GM12874 (cell line): ENCODE measurements at regions not wholly inside any gene's neighbourhood (a gene's known extent, or its start where the extent isn't known, plus 50 kb on each side); places are given as distances from the start of the nearest gene placed in this dataset.

Source experiments
- TF ChIP-seq, protein P1 (sequence below): IDR thresholded peaks from 2 replicates; pipeline ENCODE4 v1.5.1; 2011; ENCODE audit warnings: low read depth, mild to moderate bottlenecking, control low read depth, low read length, moderate library complexity; ENCODE audit not compliant: insufficient read depth

DNA sequence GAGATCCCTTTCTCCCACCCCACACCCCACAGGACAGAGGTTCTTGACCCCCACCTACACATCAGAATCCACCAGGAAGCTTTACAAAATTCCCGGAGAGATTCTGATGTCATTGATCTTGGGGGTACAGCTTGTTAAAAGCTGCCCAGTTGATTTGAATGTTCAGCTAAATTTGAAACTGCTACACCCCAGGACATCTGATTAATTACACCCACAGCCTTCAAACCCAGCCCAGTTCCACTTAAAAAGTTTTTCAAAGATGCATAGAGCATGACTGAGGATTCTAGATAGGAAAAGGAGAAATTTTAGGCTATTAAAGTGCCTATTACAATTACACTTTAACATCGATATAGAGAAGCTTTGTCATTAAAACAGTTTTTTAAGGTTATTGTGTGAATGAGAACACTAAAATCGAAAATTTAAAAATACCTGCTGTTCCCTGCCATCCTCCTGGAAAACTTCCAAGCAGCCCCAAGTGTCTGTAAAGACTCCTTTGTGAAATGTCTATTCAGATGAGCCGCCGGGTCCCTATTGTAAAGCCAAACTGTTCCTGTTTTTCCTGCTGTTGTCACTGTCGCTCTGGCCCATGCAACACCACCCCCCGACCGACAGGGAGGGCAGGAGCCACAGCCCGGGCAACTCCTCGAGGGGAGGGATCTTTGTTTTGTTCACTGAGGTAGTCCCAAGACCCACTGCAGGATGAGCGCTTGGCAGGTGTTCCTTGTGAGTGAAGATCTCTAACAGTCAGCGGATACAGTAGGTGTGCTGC is 132.5 kb upstream of the PHACTR3 start:
- TF ChIP-seq, protein P1, sequence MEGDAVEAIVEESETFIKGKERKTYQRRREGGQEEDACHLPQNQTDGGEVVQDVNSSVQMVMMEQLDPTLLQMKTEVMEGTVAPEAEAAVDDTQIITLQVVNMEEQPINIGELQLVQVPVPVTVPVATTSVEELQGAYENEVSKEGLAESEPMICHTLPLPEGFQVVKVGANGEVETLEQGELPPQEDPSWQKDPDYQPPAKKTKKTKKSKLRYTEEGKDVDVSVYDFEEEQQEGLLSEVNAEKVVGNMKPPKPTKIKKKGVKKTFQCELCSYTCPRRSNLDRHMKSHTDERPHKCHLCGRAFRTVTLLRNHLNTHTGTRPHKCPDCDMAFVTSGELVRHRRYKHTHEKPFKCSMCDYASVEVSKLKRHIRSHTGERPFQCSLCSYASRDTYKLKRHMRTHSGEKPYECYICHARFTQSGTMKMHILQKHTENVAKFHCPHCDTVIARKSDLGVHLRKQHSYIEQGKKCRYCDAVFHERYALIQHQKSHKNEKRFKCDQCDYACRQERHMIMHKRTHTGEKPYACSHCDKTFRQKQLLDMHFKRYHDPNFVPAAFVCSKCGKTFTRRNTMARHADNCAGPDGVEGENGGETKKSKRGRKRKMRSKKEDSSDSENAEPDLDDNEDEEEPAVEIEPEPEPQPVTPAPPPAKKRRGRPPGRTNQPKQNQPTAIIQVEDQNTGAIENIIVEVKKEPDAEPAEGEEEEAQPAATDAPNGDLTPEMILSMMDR = no peak

DNA sequence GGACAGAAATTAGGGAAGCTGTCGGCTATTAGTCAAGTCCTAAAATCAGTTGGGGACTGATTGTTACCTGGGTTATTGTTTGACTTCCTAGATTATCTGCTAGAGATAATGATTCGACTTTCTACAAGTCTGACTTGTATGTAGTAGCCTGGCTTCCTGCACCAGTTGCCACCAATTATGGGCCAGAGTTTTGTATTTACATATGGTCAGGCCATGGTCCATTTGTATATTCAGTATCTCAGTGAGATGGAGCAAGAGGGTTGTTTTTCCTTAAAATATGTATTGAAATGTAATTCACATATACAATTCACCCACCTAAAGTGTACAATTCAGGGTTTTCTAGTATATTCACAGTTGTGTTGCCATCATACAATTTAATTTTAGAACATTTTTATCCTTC is 130.6 kb upstream of the PHACTR3 start:
- TF ChIP-seq, protein P1 = no peak

DNA sequence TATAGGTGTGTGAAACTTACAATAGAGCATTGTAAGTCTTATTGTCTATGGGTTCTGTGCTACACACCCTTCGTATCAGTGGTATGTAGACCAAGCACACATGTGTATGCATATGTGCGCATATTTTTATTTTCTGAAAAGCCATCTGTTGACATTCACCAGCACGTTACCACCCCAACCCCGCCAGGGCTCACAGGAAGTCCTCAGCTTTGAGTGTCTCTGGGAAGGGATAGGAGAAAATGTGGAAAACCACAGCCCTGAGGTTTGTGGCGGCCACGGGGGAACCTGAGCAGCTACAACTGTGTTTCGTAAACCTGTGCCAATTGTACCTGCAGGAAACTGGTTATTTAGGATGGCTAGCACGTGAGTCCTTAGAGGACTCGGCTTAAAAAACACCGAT is 123.3 kb upstream of the PHACTR3 start:
- TF ChIP-seq, protein P1 = no peak

DNA sequence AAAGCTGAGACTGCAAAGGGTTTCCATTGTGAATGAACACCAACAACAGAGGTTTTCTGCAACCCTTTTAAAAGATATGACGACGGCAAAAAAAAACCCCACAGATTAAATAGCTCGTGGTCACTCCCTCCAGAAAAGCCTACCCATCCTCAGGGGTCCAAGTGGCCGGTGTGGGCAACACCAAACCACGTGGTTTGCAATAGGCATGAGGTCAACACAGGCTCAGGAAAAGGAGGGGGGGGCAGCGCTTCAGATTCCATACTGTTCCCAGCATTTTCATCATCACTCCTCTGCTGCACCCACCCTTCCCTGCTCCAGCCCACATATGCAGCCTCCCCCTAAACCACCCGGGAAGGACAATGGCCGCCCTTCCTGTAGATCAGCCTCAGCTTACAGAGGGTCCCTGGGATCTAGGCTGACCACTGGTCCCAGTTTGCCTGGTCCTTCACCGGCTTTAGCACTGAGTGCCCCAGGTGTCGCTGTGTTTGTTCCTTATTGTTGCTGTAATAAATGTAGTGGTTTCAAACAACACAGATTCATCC is 122.8 kb upstream of the PHACTR3 start:
- TF ChIP-seq, protein P1 = no peak

DNA sequence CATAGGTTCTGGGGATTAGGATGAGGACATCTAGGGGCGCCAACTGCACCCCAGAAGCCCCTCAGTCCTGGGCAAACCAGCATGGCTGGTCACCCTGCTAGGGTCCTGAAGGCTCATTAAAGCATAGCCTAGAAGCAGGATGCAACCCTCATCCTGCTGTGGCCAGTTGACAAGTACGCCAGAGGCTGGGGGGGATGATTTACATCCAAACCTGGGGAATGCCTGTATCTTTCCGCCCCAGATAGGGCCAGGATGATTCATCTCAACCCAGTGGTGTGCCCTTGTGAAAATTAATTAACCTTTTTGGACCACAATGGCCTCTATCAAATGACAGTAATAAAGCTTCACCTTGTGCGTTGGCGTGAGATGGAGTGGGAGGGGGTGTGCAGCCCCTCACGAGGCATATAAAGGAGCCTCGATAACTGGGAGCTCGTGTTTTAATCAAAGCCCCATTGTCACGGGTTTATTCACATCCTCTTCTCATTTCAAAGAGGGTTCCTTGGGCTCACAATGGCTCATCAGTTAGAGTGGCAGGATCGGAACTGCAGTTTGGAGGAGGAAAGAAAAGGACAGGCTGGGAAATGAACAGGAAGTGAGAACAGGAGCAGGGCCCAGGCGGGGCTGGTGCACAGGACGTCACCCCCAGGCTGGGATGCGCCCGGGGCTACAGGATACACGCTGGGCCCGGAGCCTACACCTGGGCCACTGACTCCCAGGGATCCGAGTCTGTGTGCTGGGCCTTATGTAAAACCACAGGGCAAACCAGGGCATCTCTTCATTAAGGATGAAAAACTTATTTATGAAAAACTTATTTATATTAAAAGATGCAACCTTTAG is 121.8 kb upstream of the PHACTR3 start:
- TF ChIP-seq, protein P1 = no peak

DNA sequence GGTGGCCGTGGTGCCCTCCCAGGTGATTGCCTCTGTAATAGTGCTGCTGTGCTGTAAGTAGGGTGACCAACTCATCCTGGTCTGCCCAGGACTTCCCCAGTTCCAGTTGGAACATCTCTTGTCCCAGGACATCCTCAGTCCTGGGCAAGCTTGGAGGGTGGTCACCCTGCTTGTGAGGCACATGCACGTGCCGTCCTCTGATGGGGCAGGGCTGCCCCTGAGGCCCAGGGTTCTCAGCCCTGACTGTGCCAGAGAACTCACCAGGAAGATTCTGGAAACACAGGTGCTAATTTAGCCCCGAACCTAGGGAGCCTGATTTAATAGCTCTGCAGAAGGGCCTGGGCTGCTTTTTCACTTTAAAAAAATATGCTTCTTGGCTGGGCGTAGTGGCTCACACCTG is 120.9 kb upstream of the PHACTR3 start:
- TF ChIP-seq, protein P1 = no peak

DNA sequence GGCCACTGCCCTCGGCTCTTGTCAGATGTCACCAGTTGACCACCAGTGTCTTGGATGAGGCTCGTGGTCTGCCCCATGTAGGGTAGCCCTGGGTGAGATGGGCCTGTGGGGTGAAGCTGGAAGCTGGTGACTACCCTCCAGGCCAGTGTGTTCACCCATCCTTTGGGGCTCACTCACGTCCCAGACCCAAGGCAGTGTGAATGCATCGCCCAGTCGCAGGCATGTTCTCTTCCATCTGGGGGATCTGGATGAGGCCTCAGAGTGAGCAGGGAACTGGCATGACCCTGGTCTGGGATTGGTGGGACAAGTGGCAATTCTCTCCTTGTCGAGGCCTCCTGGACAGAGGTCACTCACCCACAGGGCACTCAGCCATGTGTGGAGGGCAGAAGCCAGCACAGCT is 120.1 kb upstream of the PHACTR3 start:
- TF ChIP-seq, protein P1 = no peak
